ENCODE measurements at regions not wholly inside any gene's neighbourhood (a gene's known extent, or its start where the extent isn't known, plus 50 kb on each side); places are given as distances from the start of the nearest gene placed in this dataset.

DNA sequence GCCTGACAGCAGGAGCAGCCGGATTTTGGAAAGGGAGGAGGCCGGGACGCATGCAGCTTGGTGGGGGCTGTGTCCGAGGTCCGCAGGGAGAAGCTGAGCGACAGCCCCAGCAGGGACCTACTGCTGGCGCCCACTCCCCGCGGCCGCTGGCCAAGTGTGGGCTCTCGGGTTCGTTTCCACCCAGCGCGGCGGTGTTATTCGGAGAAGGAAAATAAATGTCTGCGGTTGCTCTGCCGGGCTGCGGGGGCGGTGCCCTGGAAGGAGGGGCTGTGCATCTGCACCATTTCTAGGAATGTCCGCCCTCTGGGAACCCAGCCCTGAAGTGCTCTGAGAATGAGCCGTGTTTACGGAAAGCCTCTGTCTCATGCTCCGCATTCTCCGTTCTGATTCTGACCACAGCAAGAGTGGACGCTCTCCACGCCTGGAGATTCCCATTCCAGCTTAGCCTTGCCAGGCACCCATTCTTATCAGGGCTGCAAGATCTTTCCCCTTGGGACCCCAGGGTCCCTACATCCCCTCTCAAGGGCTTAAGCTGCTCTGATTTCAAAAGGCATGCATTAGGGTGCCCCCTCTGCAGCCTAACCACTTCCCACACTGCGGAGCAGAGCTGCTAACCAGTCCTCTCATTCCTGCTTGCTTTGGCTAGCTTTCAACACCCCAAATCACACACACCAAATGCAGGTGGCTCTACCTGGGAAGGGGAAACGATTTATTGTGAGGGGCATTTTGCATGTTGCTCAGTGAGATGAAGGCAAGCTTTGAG, 256.6 kb upstream of the GLI3 start:
- no peak overlapping the region for H3K4me3 ChIP-seq (ENCODE audit: low read depth, low read length)
- DNase-seq (ENCODE audit: low read depth): no peak
- no peak for TF ChIP-seq CTCF (IDR thresholded peaks at IDR 0.05; ENCODE audit: low read depth, low read length, missing control alignments)

DNA sequence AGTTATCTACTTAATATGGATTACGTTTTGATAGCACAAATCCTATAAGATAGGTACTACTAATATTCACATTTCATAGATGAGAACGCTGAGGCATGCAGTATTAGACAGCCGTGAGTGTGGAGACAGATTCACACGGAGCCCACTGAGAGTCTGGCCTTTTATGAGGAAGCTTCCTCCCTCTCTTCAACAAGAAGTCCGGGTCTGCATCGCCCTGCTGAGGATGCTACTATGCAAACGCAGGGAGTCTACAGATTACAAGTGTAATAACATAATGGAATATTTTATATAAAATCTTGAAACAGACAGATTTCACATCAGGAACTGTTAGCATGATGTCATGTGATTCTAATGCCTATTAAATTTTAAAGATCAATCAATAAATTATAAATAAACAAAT, 255.9 kb upstream of the GLI3 start:
- H3K4me3 ChIP-seq (ENCODE audit: low read depth, low read length): no peak overlapping the region
- no peak for TF ChIP-seq CTCF (IDR thresholded peaks at IDR 0.05; ENCODE audit: low read depth, low read length, missing control alignments)

DNA sequence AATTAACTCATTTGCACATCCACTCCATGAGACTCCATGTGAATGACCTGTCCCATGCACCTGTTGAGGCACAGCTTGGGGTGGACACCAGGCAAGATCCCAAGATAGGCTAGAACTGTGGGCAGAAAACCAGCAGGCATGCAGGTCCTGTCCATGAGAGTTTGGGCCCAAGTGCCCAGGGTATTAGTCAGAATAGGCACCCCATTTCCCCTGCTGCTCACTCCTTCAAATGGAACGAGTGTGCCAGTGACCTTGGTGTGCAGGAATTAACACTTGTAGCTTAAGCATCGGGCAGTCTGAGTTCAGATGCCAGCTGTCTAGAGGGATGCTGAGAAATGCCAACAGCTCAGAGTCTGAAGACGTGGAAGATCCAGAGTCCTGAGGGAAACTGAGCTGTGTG, 254.1 kb upstream of the GLI3 start:
- H3K4me3 ChIP-seq (ENCODE audit: low read depth, low read length): no peak overlapping the region
- TF ChIP-seq CTCF (IDR thresholded peaks at IDR 0.05; ENCODE audit: low read depth, low read length, missing control alignments): no peak

More for the DNA sequence above, 255.9 kb upstream of the GLI3 start:
- no peak for DNase-seq (ENCODE audit: low read depth)

DNA sequence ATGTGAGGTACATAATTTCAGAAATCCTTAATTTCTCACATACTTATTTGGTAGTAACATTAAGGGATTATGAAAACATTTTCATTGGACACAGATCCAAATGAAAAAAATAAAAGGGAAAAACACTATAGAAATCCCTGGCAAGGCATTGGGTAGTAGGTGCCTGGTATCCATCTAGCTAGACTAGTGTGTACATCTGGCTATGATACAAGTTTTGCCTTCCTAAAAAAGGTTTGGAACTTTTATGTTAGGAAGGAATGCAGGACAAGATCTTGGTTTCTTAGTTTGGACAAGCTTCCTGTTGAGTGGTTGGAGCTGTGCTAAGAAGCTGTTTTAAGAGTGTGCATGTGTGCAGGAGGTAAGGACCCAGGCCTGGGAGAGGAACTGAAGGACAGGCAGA, 252.3 kb upstream of the GLI3 start:
- no peak for TF ChIP-seq CTCF (IDR thresholded peaks at IDR 0.05; ENCODE audit: low read depth, low read length, missing control alignments)
- H3K4me3 ChIP-seq (ENCODE audit: low read depth, low read length): no peak overlapping the region
- no peak for DNase-seq (ENCODE audit: low read depth)

More for the DNA sequence above, 254.1 kb upstream of the GLI3 start:
- no peak for DNase-seq (ENCODE audit: low read depth)

DNA sequence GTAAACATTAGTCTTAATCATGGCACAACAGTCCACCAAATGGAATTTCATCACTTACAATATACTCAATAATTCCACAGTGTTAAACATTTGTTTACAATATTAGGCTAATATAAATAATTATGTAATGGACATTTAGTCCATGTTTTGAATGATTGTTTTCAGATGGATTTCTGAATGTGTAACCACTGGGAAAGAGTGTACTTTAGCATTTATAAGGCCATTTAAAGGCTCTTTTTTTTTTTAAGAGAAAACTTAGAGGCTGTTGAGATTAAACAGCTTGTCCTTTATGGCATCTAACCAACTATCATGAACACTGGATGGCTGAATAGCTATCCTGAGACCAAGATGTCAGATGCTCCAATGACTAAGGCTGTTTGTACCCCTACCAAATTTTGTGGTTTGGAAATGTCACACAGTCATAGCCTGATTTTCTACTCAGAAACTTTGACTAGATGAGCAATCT, 248.3 kb upstream of the GLI3 start:
- no peak overlapping the region for H3K4me3 ChIP-seq (ENCODE audit: low read depth, low read length)
- no peak for TF ChIP-seq CTCF (IDR thresholded peaks at IDR 0.05; ENCODE audit: low read depth, low read length, missing control alignments)
- no peak for DNase-seq (ENCODE audit: low read depth)

DNA sequence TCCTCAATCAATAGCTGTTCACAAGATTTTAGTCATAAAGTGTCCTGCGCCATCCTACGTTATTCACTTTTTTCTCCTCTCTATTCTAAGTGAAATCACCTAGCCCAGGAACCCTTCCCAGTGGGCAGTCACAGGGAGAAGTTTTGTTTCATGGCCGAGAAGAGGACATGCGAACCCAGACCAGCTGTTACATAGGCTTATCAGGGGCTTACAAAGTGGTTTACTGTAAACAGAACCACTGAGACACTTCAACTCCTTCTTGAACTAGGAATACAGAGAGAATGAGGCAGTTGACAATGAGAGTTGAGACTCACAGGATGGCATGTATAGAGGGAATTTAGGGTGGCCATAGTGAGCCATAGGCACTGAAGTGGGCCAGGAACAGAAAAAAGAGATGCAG, 246.9 kb upstream of the GLI3 start:
- no peak for TF ChIP-seq CTCF (IDR thresholded peaks at IDR 0.05; ENCODE audit: low read depth, low read length, missing control alignments)
- H3K4me3 ChIP-seq (ENCODE audit: low read depth, low read length): no peak overlapping the region
- no peak for DNase-seq (ENCODE audit: low read depth)

Data from GM12864 (cell line).